Choroid plexus epithelial cell (primary cell): ENCODE measurements at regions not wholly inside any gene's neighbourhood (a gene's known extent, or its start where the extent isn't known, plus 50 kb on each side); places are given as distances from the start of the nearest gene placed in this dataset.
"Not testable (repeated sequence)": the region's sequence is repeated elsewhere in the genome, so short reads cannot be mapped to it uniquely, and the experiment has no call there.

Experiments
- DNase-seq: peaks from one replicate; pipeline ENCODE4 v3.0.0-alpha.2; 2010; ENCODE audit warnings: low read depth
- H3K4me3 ChIP-seq: 2 replicates; pipeline ENCODE4 v1.5.1; 2011; ENCODE audit warnings: low read depth, mild to moderate bottlenecking, control low read depth, low read length, moderate library complexity

DNA sequence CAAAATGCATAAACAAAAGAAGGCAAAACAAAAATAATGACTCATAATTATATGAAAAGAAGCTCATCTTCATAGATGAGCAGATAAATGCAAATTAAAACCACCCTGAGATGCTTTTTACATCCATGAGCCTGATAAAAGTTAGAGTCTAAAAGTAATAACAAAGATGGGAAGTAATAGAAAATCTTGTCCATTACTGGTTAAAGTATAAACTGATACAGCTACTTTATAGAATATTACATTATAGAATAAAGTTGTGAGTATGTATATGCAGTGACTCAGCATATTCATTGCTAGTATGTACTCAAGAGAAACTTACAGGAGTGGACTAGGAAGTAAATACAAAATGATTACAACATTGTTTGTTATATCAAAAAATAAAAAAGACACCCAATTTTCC is 333.0 kb downstream of the OR4F29 start:
- H3K4me3 ChIP-seq, DNase-seq: not testable (repeated sequence)

DNA sequence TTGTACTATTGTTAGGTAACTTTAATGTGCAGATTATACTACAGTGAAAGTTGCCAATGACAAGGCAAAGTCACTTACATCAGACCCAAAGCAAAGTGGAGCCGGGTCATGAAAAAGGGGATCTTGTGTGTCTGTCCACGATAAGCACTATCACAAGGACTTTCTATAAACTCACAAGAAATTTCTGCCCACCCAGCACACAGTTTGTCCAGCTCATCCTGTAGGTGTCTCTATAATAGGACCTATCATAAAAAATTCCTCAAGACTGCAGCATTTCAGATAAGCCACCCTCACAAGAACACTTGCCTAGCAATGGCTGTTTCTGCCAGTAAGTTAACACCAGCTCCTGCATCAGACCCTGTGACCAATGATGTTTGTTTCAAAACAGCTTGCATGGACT is 335.9 kb downstream of the OR4F29 start:
- not testable (repeated sequence) for H3K4me3 ChIP-seq

DNA sequence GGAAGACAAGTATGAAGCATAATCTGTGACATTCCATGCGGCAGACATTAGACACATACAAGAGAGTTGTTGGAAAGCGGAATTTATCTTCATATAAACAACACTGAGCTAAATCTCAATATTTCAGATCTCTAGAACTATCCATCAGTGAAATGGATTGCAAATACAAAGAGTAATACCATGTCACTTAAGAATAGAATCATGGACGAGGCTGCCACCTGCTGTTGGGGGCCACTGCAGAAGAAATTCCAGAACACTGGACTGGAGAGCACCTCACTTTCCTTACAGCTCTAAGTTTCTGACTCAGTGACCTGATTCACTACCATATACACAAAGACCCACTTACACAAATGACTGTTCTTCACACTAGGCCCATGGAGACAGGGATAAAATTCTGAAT is 346.7 kb downstream of the OR4F29 start:
- H3K4me3 ChIP-seq, DNase-seq: not testable (repeated sequence)

More for the DNA sequence above, 335.9 kb downstream of the OR4F29 start:
- not testable (repeated sequence) for DNase-seq

DNA sequence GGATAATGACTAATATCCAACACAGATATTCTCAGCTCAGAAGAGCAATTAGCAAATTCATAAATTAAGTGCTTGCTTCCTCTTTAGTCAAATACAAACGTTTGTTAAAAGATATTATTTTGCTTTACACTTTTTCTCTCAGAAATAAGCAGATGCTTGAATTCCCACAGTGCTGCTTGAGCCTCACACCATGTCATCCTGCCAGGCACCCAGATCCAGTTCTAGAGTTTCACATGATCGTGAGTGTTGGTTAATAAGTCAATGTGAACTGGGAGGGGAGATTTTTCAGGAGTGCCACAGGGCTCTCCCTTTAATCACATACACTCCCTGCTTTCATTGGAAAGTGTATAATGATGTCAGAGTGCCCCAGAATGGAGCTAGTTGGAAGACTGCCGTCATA is 352.0 kb downstream of the OR4F29 start:
- not testable (repeated sequence) for DNase-seq

DNA sequence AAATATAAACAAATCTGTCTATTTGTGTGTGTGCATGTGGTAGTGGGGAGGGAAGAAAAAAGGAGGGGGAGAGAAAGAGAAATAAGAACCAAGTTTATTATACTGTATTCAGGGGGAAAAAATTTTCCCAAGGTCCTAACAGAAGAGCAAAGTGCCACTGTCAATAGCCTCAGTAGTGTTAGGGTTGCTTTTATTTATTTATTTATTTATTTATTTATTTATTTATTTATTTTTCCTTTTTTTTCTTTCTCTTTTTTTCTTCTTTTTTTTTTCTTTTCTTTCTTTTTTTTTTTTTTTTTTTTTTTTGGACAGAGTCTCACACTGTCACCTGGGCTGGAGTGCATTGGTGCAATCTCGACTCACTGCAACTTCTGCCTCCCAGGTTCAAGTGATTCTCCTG is 352.7 kb downstream of the OR4F29 start:
- not testable (repeated sequence) for DNase-seq, H3K4me3 ChIP-seq

More for the DNA sequence above, 352.0 kb downstream of the OR4F29 start:
- H3K4me3 ChIP-seq, result not testable (repeated sequence)

GRCh38 chr1:91279-91678 is 360.2 kb downstream of the OR4F29 start:
- DNase-seq, H3K4me3 ChIP-seq: not testable (repeated sequence)

- not testable (repeated sequence) for DNase-seq, H3K4me3 ChIP-seq
Observed at GRCh38 chr1:88110-88509, 363.4 kb downstream of the OR4F29 start.

DNA sequence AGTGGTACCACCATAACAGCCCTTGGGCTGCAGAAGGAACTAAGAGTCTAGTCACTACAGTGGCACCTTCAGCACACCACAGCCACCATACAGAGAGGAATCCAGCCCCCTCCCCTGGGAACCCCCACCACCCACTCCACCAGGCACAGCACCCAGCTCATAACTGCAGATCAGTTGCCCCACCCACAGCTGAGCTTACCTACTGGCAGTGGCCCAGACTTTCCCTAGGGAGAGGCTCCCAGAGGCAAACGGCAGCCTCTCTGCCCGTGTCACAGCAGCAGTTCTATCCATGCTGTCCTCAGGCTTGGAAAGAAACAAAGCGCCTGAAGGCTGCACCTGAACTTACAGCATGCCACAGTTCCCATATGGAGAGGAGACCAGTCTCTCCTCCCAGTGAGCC is 372.3 kb downstream of the OR4F29 start:
- H3K4me3 ChIP-seq, DNase-seq: not testable (repeated sequence)

- not testable (repeated sequence) for H3K4me3 ChIP-seq, DNase-seq
Observed at GRCh38 chr1:65119-65518, 386.4 kb downstream of the OR4F29 start, which contains the start of gene OR4F5. TSS of gene OR4F5 (plus strand) at chr1:65419.

- not testable (repeated sequence) for DNase-seq, H3K4me3 ChIP-seq
Observed at GRCh38 chr1:56014-56531, 395.4 kb downstream of the OR4F29 start.

- H3K4me3 ChIP-seq, DNase-seq: not testable (repeated sequence)
Observed at GRCh38 chr1:53182-53581, 398.3 kb downstream of the OR4F29 start.

DNA sequence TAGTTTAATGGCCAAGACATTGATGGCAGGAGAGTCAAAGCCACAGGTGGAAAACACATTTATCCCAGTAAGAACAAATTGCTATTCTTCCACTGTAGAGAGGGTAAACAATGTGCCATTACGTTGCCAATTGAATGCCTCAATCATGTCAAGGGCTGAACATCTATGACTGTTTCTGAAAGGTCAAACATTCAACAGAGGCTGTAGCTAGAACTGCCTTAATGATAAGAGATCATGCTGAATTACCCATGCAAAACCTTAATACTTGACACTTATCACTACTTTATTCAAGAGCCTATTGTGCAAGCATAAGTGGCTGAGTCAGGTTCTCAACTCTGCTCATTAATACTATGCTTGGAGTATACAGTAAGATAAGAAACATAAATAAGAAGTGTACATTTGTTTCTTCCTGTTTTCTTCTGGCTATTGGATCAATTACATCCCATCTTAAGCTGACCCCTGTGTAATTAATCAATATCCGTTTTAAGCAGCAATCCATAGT is 409.5 kb downstream of the OR4F29 start:
- not testable (repeated sequence) for DNase-seq, H3K4me3 ChIP-seq

DNA sequence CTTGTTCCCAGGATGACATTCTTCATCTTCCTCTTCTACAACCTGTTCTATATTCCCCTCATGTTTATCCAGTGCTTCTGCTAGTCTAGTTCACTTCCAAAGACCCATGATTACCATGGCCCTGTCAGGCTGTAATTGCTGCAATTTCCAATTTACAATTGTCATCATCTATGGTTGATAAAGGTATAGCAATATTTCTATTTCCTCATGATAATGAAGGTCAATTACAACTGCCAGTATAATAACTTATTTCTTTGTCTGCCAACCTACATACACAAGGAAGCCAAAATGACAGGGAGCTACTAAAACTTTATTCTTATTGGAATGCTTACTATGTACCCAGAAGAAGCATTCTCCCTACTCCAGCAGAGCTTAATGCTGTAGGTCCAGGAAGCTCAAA is 410.3 kb downstream of the OR4F29 start:
- not testable (repeated sequence) for DNase-seq

GRCh38 chr1:29183-29582 is 422.3 kb downstream of the OR4F29 start:
- DNase-seq, H3K4me3 ChIP-seq: not testable (repeated sequence)

More for the DNA sequence above, 410.3 kb downstream of the OR4F29 start:
- H3K4me3 ChIP-seq, result not testable (repeated sequence)

GRCh38 chr1:17298-17697 is 434.2 kb downstream of the OR4F29 start:
- not testable (repeated sequence) for DNase-seq, H3K4me3 ChIP-seq

GRCh38 chr1:16025-16424 is 435.5 kb downstream of the OR4F29 start:
- H3K4me3 ChIP-seq, DNase-seq: not testable (repeated sequence)

GRCh38 chr1:9941-10717 is 441.3 kb downstream of the OR4F29 start:
- not testable (repeated sequence) for DNase-seq, H3K4me3 ChIP-seq
